ENCODE measurements at regions not wholly inside any gene's neighbourhood (a gene's known extent, or its start where the extent isn't known, plus 50 kb on each side); places are given as distances from the start of the nearest gene placed in this dataset.

GRCh38 chr1:99531578-99532275 is 114.2 kb upstream of the PALMD start:
- no peak for TF ChIP-seq POLR2AphosphoS5 (IDR thresholded peaks at IDR 0.05)
- TF ChIP-seq CTCF (IDR thresholded peaks at IDR 0.05), result no peak
